ENCODE measurements at regions not wholly inside any gene's neighbourhood (a gene's known extent, or its start where the extent isn't known, plus 50 kb on each side); places are given as distances from the start of the nearest gene placed in this dataset.

DNA sequence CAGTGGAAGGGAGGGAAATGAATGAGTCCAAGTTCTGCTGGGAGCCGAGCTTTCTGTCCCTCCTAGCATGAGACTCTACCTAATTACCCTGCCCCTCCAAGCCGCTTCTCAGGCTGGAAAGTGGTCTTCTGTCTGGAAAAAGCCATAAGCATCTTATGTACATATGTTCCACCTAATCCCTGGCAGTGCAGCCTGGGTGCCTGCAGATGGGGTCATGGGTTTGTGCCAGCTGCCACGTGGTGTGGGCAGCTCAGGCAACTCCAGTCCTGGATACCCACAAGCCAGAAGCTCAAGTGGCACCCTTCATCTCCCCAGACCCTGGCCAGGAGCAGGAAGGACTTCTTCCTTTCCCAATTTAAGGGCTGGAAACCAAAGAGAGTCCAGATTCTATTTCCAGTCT is 253.1 kb downstream of the LY86 start:
- no peak for DNase-seq (ENCODE audit: low read depth)

- DNase-seq (ENCODE audit: low read depth): no peak
Measured at GRCh38 chr6:6842291-6842690, 253.8 kb downstream of the LY86 start.

GRCh38 chr6:6843057-6843627 is 254.6 kb downstream of the LY86 start:
- DNase-seq (ENCODE audit: low read depth): no peak

- no peak for DNase-seq (ENCODE audit: low read depth)
Measured at GRCh38 chr6:6843777-6844176, 255.3 kb downstream of the LY86 start.

GRCh38 chr6:6844530-6844929 is 256.0 kb downstream of the LY86 start:
- no peak for DNase-seq (ENCODE audit: low read depth)

- DNase-seq (ENCODE audit: low read depth): no peak
Measured at GRCh38 chr6:6845603-6846002, 257.1 kb downstream of the LY86 start.

GRCh38 chr6:6847591-6847990 is 259.1 kb downstream of the LY86 start:
- DNase-seq (ENCODE audit: low read depth): no peak

DNA sequence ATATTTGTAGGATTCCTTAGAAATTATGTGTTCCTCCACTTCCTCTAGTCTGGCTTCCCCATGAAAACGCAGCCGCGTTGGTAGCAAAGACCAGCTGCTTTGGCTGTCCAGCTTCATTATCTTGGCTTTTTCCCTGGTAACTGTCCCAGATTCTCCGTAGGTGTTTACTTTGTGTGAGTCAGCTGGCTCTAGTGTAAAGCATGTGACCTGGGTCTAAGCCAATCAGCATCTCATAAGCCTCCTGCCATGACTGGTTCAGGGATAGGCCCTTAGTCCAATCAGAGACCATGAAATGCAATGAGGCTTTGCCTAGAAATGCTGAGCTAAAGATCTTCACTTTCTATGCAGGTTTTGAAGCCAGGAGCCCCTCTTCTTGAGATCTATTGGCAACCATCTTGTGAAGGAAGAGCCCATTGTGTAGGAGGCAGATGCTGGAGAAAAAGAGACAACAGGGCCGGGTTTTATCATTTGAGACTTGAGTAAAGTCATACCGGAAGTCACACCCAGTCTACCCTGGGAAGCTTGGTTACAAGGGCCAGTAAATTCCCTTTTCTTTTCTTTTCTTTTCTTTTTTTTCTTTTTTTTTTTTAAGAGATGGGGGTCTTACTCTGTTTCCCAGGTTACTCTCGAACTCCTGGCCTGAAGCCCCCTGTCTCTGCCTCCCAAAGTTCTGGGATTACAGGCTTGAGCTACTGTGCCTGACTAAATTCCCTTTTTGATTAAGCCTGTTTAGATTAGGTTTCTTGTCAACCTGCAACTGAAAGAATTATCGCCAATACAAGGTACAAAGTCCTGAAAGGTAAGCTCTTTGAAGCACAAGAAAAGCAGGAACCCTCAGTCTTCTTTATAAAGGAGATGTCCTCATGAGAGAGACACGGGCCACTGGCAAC is 256.5 kb upstream of the RREB1 start:
- DNase-seq (ENCODE audit: low read depth): no peak

- no peak for DNase-seq (ENCODE audit: low read depth)
Measured at GRCh38 chr6:6851949-6852261, 255.9 kb upstream of the RREB1 start.

DNA sequence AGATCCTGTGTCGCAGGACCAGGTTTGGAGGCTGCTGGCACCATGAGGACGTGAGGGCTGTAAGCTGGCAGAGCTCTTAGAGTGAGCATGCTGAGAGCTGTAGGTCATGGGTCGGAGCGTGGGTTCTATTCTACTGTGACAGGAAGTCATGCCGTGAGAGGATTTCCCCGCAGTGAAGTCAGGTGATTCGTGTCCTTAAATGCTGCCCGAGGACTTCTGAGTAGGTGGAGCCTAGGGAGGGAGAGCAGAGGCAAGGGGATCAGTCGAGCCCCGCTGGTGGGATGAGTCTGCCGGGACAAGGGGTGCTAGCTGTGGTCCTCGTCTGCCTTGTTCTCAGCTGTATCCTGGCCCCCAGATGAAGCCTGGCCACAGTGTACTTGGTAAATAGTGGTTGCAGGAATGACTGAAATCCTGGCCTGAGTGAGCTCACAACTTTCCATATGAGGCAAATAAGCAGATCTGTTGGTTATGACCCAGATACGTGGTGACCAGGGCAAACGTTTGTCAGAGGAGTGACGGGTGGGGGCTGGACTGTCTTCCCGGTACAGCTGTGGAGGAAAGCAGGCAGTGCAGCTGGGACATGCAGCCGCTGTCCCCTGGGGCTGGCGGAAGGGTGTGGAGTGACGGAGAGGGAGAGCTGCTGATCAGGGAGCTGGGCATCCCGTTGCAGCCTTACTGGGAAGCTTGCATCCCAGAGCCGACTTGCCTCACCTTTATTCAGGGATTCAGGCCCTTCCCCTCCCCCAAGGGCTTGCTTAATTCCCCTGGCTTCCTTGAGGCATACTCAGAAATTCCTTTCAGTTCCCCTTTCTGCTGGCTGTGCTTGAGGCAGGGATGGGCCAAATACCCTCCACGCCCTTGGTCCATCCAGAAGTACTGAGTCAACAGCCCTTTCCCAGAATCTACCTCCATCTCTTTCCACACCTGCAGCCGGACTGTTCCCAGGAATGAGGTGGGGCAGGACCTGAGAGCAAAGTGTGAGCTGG is 250.9 kb upstream of the RREB1 start:
- peak; percentile 61 for DNase-seq (ENCODE audit: low read depth)

DNA sequence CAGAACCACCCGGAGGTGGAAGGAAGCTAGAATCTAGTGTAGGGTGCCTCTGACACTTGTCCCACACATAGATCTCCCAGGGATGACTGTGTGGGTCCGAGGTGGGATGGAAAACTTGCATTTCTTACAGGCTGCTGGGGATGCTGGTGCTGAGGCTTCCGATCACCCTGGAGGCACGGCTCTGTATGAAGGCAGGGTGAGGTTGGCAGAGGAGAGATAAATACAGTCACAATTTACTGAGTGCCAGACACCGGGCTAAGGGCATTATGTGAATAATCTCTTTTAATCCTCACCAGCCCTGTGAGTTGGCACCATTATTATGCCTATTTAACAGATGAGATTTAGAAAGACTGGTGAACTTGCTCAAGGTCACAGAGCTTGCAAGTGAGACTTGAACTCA is 250.2 kb upstream of the RREB1 start:
- DNase-seq (ENCODE audit: low read depth): no peak

GRCh38 chr6:6858533-6858982 is 249.2 kb upstream of the RREB1 start:
- DNase-seq (ENCODE audit: low read depth): no peak

- DNase-seq (ENCODE audit: low read depth): no peak
Measured at GRCh38 chr6:6859105-6859504, 248.7 kb upstream of the RREB1 start.

GRCh38 chr6:6859722-6860121 is 248.0 kb upstream of the RREB1 start:
- DNase-seq (ENCODE audit: low read depth): no peak

DNA sequence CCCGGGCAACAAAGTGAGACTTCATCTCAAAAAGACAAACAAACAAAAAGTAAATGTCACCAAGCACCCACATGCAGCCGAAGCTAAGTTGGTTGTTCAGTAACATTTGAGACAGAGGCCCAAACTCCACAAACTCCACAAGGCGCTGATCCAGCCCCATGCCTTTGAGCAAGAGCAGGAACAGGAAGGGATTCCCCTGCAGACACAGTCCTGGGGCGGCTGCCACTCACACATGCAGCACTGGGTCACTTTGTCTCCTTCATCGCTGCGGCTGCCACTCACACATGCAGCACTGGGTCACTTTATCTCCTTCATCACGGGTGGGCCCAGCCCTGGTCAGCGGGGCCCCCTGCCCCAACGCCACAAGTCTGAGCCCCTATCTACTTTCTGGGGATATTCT is 246.9 kb upstream of the RREB1 start:
- DNase-seq (ENCODE audit: low read depth): no peak

DNA sequence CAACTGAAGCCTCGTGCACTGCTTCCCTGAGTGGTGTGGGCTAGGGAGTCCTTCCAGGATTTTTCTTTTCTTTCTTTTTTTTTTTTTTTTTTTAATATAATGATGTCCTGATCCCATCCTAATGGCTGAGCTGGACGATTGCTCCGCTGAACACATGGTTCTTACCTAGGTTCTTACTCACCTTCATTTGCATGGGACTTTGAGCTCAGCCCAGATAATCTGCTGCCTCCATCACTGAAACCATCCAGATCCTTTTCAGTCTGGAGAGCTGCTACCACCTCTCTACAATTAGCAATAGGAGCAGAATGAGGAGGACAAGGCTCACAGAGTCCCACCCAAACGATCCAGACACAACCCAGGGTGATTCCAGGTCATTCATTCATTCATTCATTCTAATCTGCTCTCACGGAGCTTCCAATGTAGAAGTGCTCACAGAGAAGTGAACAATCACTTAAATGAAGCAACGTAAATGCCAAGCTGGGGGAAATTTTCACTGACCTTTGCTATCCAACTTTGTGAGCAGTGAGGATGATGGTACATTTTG is 246.3 kb upstream of the RREB1 start:
- DNase-seq (ENCODE audit: low read depth): no peak

DNA sequence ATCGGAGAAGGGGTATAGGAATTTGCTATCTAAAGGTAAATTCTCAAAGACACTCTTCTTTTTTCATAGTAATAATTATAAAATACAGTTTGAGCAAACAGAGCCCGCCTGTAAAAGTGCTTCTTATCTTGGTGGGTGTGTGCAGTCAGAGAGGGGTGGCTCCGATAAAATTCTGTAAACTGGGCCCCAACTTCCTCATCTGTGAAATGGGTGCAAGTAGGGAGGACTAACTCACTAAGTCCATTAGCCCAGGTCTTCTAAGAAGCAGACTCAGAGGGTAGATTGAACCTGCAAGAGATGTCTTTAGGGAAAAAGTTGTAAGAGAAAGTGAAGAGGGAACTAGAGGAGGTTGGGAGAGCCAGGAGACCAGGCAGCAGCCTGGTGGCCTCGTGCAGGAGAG is 245.8 kb upstream of the RREB1 start:
- no peak for DNase-seq (ENCODE audit: low read depth)

DNA sequence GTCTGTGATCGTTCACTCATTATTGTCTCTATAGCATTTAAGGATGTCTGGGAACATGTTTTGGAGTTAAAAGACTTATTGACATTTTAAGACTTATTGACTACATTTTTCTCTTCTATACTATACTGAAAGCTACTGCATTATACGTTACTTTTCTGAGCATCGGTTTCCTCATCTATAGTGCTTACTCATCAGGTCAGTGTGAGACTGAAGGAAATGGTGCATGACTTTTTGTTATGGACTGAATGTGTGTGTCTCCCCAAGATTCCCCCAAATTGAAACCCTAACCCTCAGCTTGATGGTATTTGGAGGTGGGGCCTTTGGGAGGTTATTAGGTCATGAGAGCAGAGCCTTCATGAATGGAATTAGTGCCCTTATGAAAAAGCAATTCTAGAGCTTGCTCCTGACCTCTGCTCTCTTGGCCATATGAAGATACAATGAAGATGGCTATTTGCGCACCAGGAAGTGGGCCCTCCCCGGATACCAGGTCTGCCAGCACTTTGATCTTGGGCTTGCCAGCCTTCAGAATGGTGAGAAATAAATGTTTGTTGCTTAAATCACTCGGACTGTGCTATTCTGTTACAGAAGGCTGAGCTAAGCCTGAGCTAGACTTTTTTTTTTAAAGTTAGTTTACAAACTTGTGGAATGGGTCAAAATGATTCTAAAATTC is 243.7 kb upstream of the RREB1 start:
- DNase-seq (ENCODE audit: low read depth): no peak

- DNase-seq (ENCODE audit: low read depth): no peak
Measured at GRCh38 chr6:6865611-6866010, 242.2 kb upstream of the RREB1 start.

DNA sequence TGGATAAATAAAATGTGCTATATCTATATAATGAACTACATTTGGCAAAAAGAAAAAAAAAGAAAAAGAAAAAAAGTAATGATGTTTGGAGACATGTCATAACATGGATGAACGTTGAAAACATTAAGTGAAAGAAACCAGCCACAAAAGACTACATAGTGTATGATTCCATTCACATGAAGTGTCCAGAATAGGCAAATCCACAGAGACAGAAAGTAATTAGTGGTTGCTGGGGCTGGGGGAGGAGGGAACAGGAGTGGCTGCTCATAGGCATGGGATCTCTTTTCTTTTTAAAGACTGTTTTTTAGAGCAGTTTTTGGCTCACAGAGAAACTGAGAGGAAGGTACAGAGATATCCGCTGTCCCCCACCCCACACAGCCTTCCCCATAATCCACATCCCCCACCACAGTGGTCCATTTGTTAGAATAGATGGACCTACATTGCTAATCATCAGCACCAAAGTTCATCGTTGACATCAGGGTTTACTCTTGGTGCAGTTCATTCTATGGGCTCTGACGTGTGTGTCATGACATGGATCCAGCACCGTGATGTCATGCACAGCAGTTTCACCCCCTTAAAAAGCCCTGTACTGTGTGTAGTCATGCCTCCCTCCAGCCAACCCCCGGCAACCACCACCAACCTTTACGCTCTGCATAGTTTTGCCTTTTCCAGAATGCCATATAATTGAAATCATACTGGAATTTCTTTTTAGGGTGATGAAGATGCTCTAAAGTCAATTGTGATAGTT is 240.9 kb upstream of the RREB1 start:
- DNase-seq (ENCODE audit: low read depth): no peak

DNA sequence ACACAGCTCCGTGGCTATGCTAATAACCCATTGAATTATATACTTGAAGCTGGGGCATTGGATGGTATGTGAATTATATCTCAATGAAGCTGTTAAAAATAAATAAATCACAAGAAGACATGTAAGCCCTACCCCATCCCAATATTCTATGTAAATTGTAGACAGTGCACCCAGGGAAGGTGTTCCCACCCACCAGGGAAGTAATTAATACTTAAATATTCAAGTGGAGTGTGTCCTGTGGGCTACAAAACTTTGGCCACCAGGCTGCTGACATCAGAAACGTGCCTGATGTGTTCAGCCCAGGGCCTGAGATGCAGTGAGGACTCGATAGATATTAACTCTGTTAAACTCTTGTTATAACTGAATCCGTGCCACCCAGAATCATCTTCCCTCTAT is 240.4 kb upstream of the RREB1 start:
- DNase-seq (ENCODE audit: low read depth): no peak
